Body of pancreas (tissue), 4 donors: ENCODE measurements at regions not wholly inside any gene's neighbourhood (a gene's known extent, or its start where the extent isn't known, plus 50 kb on each side); places are given as distances from the start of the nearest gene placed in this dataset.

ENCODE experiments used
- CTCF ChIP-seq, 7 experiments: fragments of 450-650 bp in 4 of 7; fragments of 200-600 bp in 3 of 7; sonication (generic) in 3 of 7; IDR thresholded peaks; one replicate each; pipeline ENCODE4 v1.5.1; 2016 to 2019; ENCODE audit warnings: antibody characterized with exemption in 7 of 7
- POLR2A ChIP-seq, 3 donors: fragments of 450-650 bp; IDR thresholded peaks; one replicate each; pipeline ENCODE4 v1.6.1; 2016; ENCODE audit warnings: antibody characterized with exemption in 3 of 3, mild to moderate bottlenecking in 2 of 3

- TF ChIP-seq CTCF (IDR thresholded peaks at IDR 0.05) (no peak), POLR2A (IDR thresholded peaks at IDR 0.05) (no peak)
Measured at GRCh38 chr5:25006237-25006636, 361.5 kb upstream of the CDH10 start.
